Keratinocyte (primary cell): ENCODE measurements at regions not wholly inside any gene's neighbourhood (a gene's known extent, or its start where the extent isn't known, plus 50 kb on each side); places are given as distances from the start of the nearest gene placed in this dataset.

Experiments
- EZH2 ChIP-seq: IDR thresholded peaks from one replicate; pipeline ENCODE4 v1.6.1; 2012; ENCODE audit warnings: inconsistent platforms, mild to moderate bottlenecking, low read length, moderate library complexity
- TF ChIP-seq, protein P1 (sequence below), 3 experiments: IDR thresholded peaks in 1 of 3; conservative IDR thresholded peaks in 1 of 3; optimal IDR thresholded peaks in 1 of 3; 2 replicates in 2 of 3; 3 replicates in 1 of 3; pipeline versions ENCODE3 to v1.5.1; 2011; ENCODE audit warnings: low read length in 3 of 3, mild to moderate bottlenecking in 3 of 3, moderate library complexity in 2 of 3, control low read depth in 1 of 3, inconsistent platforms in 1 of 3; ENCODE audit not compliant: insufficient read depth in 2 of 3; ENCODE audit errors: extremely low read depth in 1 of 3

DNA sequence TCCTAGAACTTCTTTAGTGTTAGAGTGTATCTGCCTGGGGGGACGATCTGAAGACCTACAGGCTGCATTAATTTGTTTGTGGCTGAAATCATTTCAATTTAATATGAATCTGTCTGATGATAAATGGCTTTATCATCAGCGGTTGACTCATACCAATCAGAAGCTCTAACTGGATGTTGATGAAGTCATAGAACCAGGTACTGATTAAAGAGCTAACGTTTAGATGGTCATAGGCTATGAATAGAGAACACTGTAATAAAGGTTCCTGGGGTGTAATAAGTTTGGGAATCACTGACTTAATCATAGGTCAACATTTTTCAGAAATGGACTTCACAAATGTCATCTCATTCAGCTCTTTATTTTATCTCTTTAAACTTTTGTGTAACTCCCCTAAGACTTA lies 329.9 kb downstream of the MSX2 start:
- TF ChIP-seq, protein P1, sequence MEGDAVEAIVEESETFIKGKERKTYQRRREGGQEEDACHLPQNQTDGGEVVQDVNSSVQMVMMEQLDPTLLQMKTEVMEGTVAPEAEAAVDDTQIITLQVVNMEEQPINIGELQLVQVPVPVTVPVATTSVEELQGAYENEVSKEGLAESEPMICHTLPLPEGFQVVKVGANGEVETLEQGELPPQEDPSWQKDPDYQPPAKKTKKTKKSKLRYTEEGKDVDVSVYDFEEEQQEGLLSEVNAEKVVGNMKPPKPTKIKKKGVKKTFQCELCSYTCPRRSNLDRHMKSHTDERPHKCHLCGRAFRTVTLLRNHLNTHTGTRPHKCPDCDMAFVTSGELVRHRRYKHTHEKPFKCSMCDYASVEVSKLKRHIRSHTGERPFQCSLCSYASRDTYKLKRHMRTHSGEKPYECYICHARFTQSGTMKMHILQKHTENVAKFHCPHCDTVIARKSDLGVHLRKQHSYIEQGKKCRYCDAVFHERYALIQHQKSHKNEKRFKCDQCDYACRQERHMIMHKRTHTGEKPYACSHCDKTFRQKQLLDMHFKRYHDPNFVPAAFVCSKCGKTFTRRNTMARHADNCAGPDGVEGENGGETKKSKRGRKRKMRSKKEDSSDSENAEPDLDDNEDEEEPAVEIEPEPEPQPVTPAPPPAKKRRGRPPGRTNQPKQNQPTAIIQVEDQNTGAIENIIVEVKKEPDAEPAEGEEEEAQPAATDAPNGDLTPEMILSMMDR (optimal IDR thresholded peaks at IDR 0.05 in 1 of 3, IDR thresholded peaks at IDR 0.05 in 1 of 3, conservative IDR thresholded peaks at IDR 0.05 in 1 of 3; ENCODE audit: extremely low read depth in 1 of 3, insufficient read depth in 2 of 3, low read length in 3 of 3), result no peak
- no peak for TF ChIP-seq EZH2
